CD4-positive, alpha-beta T cell (primary cell): ENCODE measurements at regions not wholly inside any gene's neighbourhood (a gene's known extent, or its start where the extent isn't known, plus 50 kb on each side); places are given as distances from the start of the nearest gene placed in this dataset.

Experiments used
- ATAC-seq: fragments of 200-7000 bp; cut with Tn5 transposase; one replicate; pipeline ENCODE4 v1.10.0; 2022; ENCODE audit warnings: mild to moderate bottlenecking; ENCODE audit not compliant: poor library complexity
- CTCF ChIA-PET: fragments of 350-600 bp; sonication (Branson Sonifier 250); formaldehyde crosslinking; loops from one replicate; lab custom pipeline; 2021; ENCODE audit warnings: antibody characterized with exemption, inconsistent platforms; lab: Charles Lee
- POLR2A ChIA-PET: fragments of 350-600 bp; sonication (Branson Sonifier 250); formaldehyde crosslinking; loops from one replicate; lab custom pipeline; 2021; ENCODE audit warnings: antibody characterized with exemption, inconsistent platforms; lab: Charles Lee
- DNase-seq, 14 experiments: peaks; one replicate each; pipeline ENCODE4 v3.0.0-alpha.2; 2013 to 2020; ENCODE audit warnings: mixed read lengths in 2 of 14
- H3K27ac ChIP-seq, 2 donors: one replicate each; pipeline versions ENCODE4 v1.5.1 to v1.7.0; 2013; ENCODE audit warnings: low read length in 2 of 2, low read depth in 1 of 2, mild to moderate bottlenecking in 1 of 2
- H3K27me3 ChIP-seq, 2 experiments: 1 replicate in 1 of 2; 2 replicates in 1 of 2; pipeline versions ENCODE4 v1.6.1 to v1.7.0; 2013; ENCODE audit warnings: low read length in 2 of 2, control low read depth in 1 of 2, mild to moderate bottlenecking in 1 of 2, moderate library complexity in 1 of 2; ENCODE audit not compliant: insufficient read depth in 2 of 2, control insufficient read depth in 1 of 2
- H3K36me3 ChIP-seq: one replicate; pipeline ENCODE4 v1.6.1; 2013; ENCODE audit warnings: low read length, control low read depth; ENCODE audit not compliant: insufficient read depth
- H3K4me1 ChIP-seq: one replicate; pipeline ENCODE4 v1.6.1; 2013; ENCODE audit warnings: low read length, control low read depth; ENCODE audit not compliant: insufficient read depth
- H3K4me3 ChIP-seq: one replicate; pipeline ENCODE4 v1.5.1; 2013; ENCODE audit warnings: mild to moderate bottlenecking, low read length, moderate library complexity
- H3K9me3 ChIP-seq, 2 experiments: 1 replicate in 1 of 2; 2 replicates in 1 of 2; pipeline versions ENCODE4 v1.6.1 to v1.7.0; 2013; ENCODE audit warnings: low read length in 2 of 2, mild to moderate bottlenecking in 2 of 2, control low read depth in 1 of 2, moderate library complexity in 1 of 2; ENCODE audit not compliant: control insufficient read depth in 1 of 2, insufficient read depth in 1 of 2
- H3K27ac Mint-ChIP-seq: one replicate; pipeline ENCODE4 v1.8.0; 2020; ENCODE audit warnings: mixed read lengths
- H3K27me3 Mint-ChIP-seq: one replicate; pipeline ENCODE4 v1.8.0; 2021; ENCODE audit warnings: mixed read lengths
- H3K36me3 Mint-ChIP-seq: one replicate; pipeline ENCODE4 v1.8.0; 2021; ENCODE audit warnings: low read depth, mixed read lengths
- H3K4me1 Mint-ChIP-seq: one replicate; pipeline ENCODE4 v1.8.0; 2021; ENCODE audit warnings: low read depth, mixed read lengths
- H3K4me3 Mint-ChIP-seq: one replicate; pipeline ENCODE4 v1.8.0; 2020; ENCODE audit warnings: mild to moderate bottlenecking, mixed read lengths
- H3K9me3 Mint-ChIP-seq: one replicate; pipeline ENCODE4 v1.8.0; 2020; ENCODE audit warnings: mixed read lengths
- intact Hi-C, 2 experiments: fragments of 100-400 bp; cut with DNase I in 1 of 2; cut with micrococcal nuclease in 1 of 2; formaldehyde crosslinking; loops; one replicate each; pipeline versions ENCODE4 v1.15.1 to v1.9.0; 2023 to 2025; cut with DNase I, micrococcal nuclease
- TF ChIP-seq, protein P1 (sequence below): fragments of 200-600 bp; IDR thresholded peaks from one replicate; pipeline ENCODE4 v1.8.0; 2022; ENCODE audit warnings: antibody characterized with exemption, mild to moderate bottlenecking

DNA sequence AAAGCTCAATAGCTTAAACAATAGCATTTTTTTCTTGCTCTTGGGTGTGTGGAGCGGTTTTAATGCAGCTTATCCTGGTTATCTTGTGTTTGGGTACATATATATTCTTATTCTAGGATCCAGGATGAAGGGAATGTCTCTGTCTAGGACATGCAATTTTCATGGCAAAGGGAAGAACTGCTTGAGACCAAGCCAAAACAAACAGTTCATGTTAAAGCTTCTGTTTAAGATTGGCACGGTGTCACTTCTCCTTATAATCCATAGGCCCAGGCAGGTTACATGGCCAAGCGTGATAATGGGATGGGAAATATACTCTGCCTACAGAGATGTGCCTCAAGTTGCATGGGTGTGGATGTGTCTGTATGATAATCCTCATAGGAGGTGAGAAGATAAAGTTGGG, 177.1 kb upstream of the PGR start:
- TF ChIP-seq, protein P1, sequence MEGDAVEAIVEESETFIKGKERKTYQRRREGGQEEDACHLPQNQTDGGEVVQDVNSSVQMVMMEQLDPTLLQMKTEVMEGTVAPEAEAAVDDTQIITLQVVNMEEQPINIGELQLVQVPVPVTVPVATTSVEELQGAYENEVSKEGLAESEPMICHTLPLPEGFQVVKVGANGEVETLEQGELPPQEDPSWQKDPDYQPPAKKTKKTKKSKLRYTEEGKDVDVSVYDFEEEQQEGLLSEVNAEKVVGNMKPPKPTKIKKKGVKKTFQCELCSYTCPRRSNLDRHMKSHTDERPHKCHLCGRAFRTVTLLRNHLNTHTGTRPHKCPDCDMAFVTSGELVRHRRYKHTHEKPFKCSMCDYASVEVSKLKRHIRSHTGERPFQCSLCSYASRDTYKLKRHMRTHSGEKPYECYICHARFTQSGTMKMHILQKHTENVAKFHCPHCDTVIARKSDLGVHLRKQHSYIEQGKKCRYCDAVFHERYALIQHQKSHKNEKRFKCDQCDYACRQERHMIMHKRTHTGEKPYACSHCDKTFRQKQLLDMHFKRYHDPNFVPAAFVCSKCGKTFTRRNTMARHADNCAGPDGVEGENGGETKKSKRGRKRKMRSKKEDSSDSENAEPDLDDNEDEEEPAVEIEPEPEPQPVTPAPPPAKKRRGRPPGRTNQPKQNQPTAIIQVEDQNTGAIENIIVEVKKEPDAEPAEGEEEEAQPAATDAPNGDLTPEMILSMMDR, result no peak
- H3K27me3 ChIP-seq, result no peaks in the 10 kb centered on the region
- H3K9me3 ChIP-seq, result no peaks in the 10 kb centered on the region
- H3K4me3 ChIP-seq, result no peak overlapping the region
- ChIA-PET POLR2A (no interaction called here), CTCF (no interaction called here)
- Mint-ChIP-seq H3K27me3 (no peaks in the 10 kb centered on the region), H3K36me3 (no peaks in the 10 kb centered on the region), H3K27ac (no peak overlapping the region), H3K4me3 (no peak overlapping the region), H3K4me1 (no peaks in the 10 kb centered on the region), H3K9me3 (peaks cover 5% of the 10 kb centered on the region)
- H3K36me3 ChIP-seq, result no peaks in the 10 kb centered on the region
- DNase-seq (no peak), ATAC-seq (no peak)
- no peak overlapping the region for H3K27ac ChIP-seq
- no peaks in the 10 kb centered on the region for H3K4me1 ChIP-seq
- intact Hi-C loops, result no loop called here

DNA sequence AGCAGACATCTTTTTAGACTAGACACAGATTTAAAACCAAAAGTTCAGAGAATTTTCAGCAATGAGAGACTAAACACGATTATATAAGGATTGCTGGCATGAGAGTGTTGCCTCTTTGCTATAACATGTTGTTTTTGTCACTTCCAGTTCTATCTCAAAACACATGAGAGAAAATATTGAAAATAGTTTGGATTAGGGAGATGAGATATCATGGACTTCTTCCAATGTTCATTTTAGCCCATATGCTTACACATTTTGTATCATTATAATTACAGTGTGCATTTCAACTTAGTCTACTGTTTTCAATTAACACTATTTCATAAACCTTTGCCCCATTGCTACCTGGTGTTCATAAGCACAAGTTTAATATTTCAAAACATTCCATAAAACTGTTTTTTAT, 175.9 kb upstream of the PGR start:
- peaks cover 5% of the 10 kb centered on the region for H3K9me3 Mint-ChIP-seq
- H3K27me3 ChIP-seq, result no peaks in the 10 kb centered on the region
- H3K4me1 ChIP-seq, result no peaks in the 10 kb centered on the region
- no peak overlapping the region for H3K27ac Mint-ChIP-seq
- ChIA-PET POLR2A (no interaction called here), CTCF (interaction anchor here (0.7 kb wide), 1 partner anchor 915 kb away, joined by 5 read pairs; no protein-coding TSS in a partner anchor)
- intact Hi-C loops, result no loop called here
- no peak overlapping the region for H3K27ac ChIP-seq
- DNase-seq (no peak), ATAC-seq (no peak)
- H3K27me3 Mint-ChIP-seq, result no peaks in the 10 kb centered on the region
- H3K4me1 Mint-ChIP-seq, result no peaks in the 10 kb centered on the region
- H3K4me3 ChIP-seq, result no peak overlapping the region
- H3K9me3 ChIP-seq, result no peaks in the 10 kb centered on the region
- TF ChIP-seq, protein P1, result no peak
- H3K4me3 Mint-ChIP-seq, result no peak overlapping the region
- no peaks in the 10 kb centered on the region for H3K36me3 Mint-ChIP-seq
- H3K36me3 ChIP-seq, result no peaks in the 10 kb centered on the region

DNA sequence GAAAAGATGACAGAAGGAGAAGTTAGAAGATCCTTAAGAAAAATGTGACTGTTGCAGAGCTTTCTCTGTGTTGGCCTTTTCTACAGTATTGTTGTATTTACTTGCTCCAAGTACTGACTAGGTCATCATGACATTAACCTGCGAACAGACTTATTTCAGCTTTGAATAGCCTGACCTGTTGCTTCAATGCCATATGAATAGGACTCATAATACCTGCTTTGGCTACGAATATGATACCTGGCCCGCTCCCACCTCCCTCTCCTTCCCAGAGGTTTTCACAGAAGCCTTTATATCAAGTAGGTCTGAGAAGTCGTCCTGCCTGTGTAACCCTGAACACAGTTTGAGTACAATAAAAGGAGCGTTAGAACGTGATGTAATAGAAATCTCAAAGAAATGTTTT, 169.6 kb upstream of the PGR start:
- TF ChIP-seq, protein P1, result no peak
- DNase-seq (no peak), ATAC-seq (no peak)
- no peaks in the 10 kb centered on the region for H3K4me1 Mint-ChIP-seq
- intact Hi-C loops, result no loop called here
- no peaks in the 10 kb centered on the region for H3K36me3 Mint-ChIP-seq
- Histone ChIP-seq H3K4me3 (no peak overlapping the region), H3K27ac (no peak overlapping the region), H3K27me3 (no peaks in the 10 kb centered on the region), H3K36me3 (no peaks in the 10 kb centered on the region), H3K4me1 (no peaks in the 10 kb centered on the region), H3K9me3 (peaks cover 5 to 7% of the 10 kb centered on the region in 2 experiments)
- H3K9me3 Mint-ChIP-seq, result peaks cover 4% of the 10 kb centered on the region
- ChIA-PET CTCF (no interaction called here), POLR2A (no interaction called here)
- H3K27me3 Mint-ChIP-seq, result no peaks in the 10 kb centered on the region
- H3K27ac Mint-ChIP-seq, result no peak overlapping the region
- no peak overlapping the region for H3K4me3 Mint-ChIP-seq
